Naive thymus-derived CD4-positive, alpha-beta T cell (primary cell): ENCODE measurements at regions not wholly inside any gene's neighbourhood (a gene's known extent, or its start where the extent isn't known, plus 50 kb on each side); places are given as distances from the start of the nearest gene placed in this dataset.
"Not testable (repeated sequence)": the region's sequence is repeated elsewhere in the genome, so short reads cannot be mapped to it uniquely, and the experiment has no call there.

Experiments used
- ATAC-seq: fragments of 150-1000 bp; cut with Tn5 transposase; 2 replicates; pipeline ENCODE4 v1.10.0; 2021; ENCODE audit warnings: mild to moderate bottlenecking, moderate library complexity
- CTCF ChIA-PET: fragments of 350-600 bp; sonication (Branson Sonifier 250); formaldehyde crosslinking; loops from one replicate; lab custom pipeline; 2021; ENCODE audit warnings: antibody characterized with exemption; lab: Charles Lee
- POLR2A ChIA-PET: fragments of 350-600 bp; sonication (Branson Sonifier 250); formaldehyde crosslinking; loops from one replicate; lab custom pipeline; 2021; ENCODE audit warnings: antibody characterized with exemption, inconsistent platforms; lab: Charles Lee
- DNase-seq, 9 donors: peaks; one replicate each; pipeline versions ENCODE4 v3.0.0 to v3.0.0-alpha.2; 2020 to 2022; ENCODE audit warnings: mixed read lengths in 1 of 9
- H3K27ac ChIP-seq: one replicate; pipeline ENCODE4 v1.7.0; 2013; ENCODE audit warnings: mild to moderate bottlenecking, low read depth, low read length, moderate library complexity
- H3K27me3 ChIP-seq, 2 donors: one replicate each; pipeline ENCODE4 v1.7.0; 2013; ENCODE audit warnings: low read length in 2 of 2, mild to moderate bottlenecking in 2 of 2, moderate library complexity in 2 of 2; ENCODE audit not compliant: control insufficient read depth in 2 of 2, insufficient read depth in 2 of 2
- H3K36me3 ChIP-seq, 3 experiments: 1 replicate in 2 of 3; 2 replicates in 1 of 3; pipeline ENCODE4 v1.7.0; 2013; ENCODE audit warnings: low read length in 3 of 3, mild to moderate bottlenecking in 3 of 3, moderate library complexity in 1 of 3; ENCODE audit not compliant: insufficient read depth in 3 of 3, control insufficient read depth in 2 of 3
- H3K4me1 ChIP-seq, 2 donors: one replicate each; pipeline ENCODE4 v1.7.0; 2013; ENCODE audit warnings: low read length in 2 of 2, mild to moderate bottlenecking in 2 of 2, moderate library complexity in 1 of 2; ENCODE audit not compliant: control insufficient read depth in 2 of 2, insufficient read depth in 2 of 2
- H3K4me3 ChIP-seq: 2 replicates; pipeline ENCODE4 v1.7.0; 2013; ENCODE audit warnings: mild to moderate bottlenecking, low read length
- H3K9me3 ChIP-seq, 3 experiments: 1 replicate in 2 of 3; 2 replicates in 1 of 3; pipeline ENCODE4 v1.7.0; 2013; ENCODE audit warnings: low read length in 3 of 3; ENCODE audit not compliant: control insufficient read depth in 2 of 3
- H3K27ac Mint-ChIP-seq, 9 donors: one replicate each; pipeline ENCODE4 v1.8.0; 2020 to 2022; ENCODE audit warnings: mixed read lengths in 9 of 9, mild to moderate bottlenecking in 8 of 9, moderate library complexity in 5 of 9, inconsistent platforms in 2 of 9
- H3K27me3 Mint-ChIP-seq, 5 donors: one replicate each; pipeline ENCODE4 v1.8.0; 2021 to 2022; ENCODE audit warnings: mixed read lengths in 5 of 5, mild to moderate bottlenecking in 1 of 5
- H3K36me3 Mint-ChIP-seq, 5 donors: one replicate each; pipeline ENCODE4 v1.8.0; 2020 to 2022; ENCODE audit warnings: mixed read lengths in 5 of 5, mild to moderate bottlenecking in 3 of 5, inconsistent platforms in 1 of 5
- H3K4me1 Mint-ChIP-seq, 7 donors: one replicate each; pipeline ENCODE4 v1.8.0; 2020 to 2022; ENCODE audit warnings: mixed read lengths in 7 of 7, mild to moderate bottlenecking in 3 of 7, inconsistent platforms in 1 of 7
- H3K4me3 Mint-ChIP-seq, 10 donors: one replicate each; pipeline ENCODE4 v1.8.0; 2020 to 2022; ENCODE audit warnings: mild to moderate bottlenecking in 10 of 10, mixed read lengths in 10 of 10, moderate library complexity in 6 of 10, inconsistent platforms in 2 of 10
- H3K9me3 Mint-ChIP-seq, 11 donors: one replicate each; pipeline ENCODE4 v1.8.0; 2020 to 2022; ENCODE audit warnings: mixed read lengths in 11 of 11, mild to moderate bottlenecking in 4 of 11, inconsistent platforms in 1 of 11, moderate library complexity in 1 of 11
- intact Hi-C, 2 donors: fragments of 100-400 bp; cut with micrococcal nuclease; formaldehyde crosslinking; loops; one replicate each; pipeline ENCODE4 v1.15.1; 2023

DNA sequence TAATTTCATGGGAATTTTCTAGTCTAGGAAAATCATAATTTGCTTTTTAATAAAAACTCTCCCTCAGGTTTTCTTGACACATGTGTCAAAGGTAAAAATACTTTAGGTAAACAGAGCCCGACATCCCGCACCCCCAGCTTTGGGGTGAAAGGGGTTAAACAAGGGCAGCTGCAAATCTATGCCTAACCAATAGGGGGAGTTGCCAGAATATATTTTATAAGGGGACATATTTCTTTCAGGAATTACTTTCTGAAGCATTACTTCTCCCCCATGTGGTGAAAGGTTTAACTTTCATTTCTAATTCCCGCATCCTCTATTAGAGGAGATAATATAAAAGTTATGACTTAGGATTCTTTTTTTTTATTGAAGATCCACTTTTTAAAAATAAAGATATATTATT, 53.9 kb upstream of the HEPH start:
- Histone ChIP-seq H3K4me3 (no peak overlapping the region), H3K27me3 (no peaks in the 10 kb centered on the region), H3K9me3 (no peaks in the 10 kb centered on the region), H3K36me3 (no peaks in the 10 kb centered on the region), H3K27ac (no peak overlapping the region), H3K4me1 (no peaks in the 10 kb centered on the region)
- no peak overlapping the region for H3K4me3 Mint-ChIP-seq
- DNase-seq, result peak in 6 of 9 donors; percentile 7 to 37 (median 21)
- POLR2A ChIA-PET, result interaction anchor here (0.6 kb wide), 1 partner anchor 39 kb away, joined by 3 read pairs; no protein-coding TSS in a partner anchor
- H3K27me3 Mint-ChIP-seq, result no peaks in the 10 kb centered on the region
- peaks cover 0 to 14% (median 0%) of the 10 kb centered on the region in 11 donors for H3K9me3 Mint-ChIP-seq
- no peak overlapping the region for H3K27ac Mint-ChIP-seq
- CTCF ChIA-PET, result interaction anchor here (0.7 to 1.5 kb wide), 6 partner anchors 60 to 528 kb away, joined by 3 to 7 read pairs (median 4); no protein-coding TSS in a partner anchor
- H3K36me3 Mint-ChIP-seq, result peaks cover 0 to 5% (median 0%) of the 10 kb centered on the region in 5 donors
- H3K4me1 Mint-ChIP-seq, result peaks cover 0 to 18% (median 7%) of the 10 kb centered on the region in 7 donors
- intact Hi-C loops, result loop anchor here (1.0 to 5.0 kb wide), 5 partner anchors 79 to 528 kb away; no protein-coding TSS in a partner anchor
- ATAC-seq, result peak; percentile 66

DNA sequence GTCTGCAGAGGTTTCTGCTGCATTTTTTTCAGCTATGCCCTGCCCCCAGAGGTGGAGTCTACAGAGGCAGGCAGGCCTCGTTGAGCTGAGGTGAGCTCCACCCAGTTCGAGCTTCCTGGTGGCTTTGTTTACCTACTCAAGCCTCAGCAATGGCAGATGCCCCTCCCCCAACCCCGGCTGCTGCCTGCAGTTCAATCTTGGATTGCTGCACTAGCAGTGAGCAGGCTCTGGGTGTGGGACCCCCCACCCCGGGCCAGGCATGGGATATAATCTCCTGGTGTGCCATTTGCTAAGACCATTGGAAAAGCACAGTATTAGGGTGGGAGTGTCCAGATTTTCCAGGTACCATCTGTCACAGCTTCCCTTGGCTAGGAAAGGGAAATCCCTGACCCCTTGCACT, 56.2 kb upstream of the HEPH start:
- H3K4me3 ChIP-seq, H3K27ac Mint-ChIP-seq, H3K4me1 ChIP-seq, H3K36me3 Mint-ChIP-seq, CTCF ChIA-PET, DNase-seq, POLR2A ChIA-PET, H3K27me3 Mint-ChIP-seq, intact Hi-C loops, H3K4me3 Mint-ChIP-seq, H3K27me3 ChIP-seq, H3K36me3 ChIP-seq, ATAC-seq, H3K27ac ChIP-seq, H3K9me3 ChIP-seq: not testable (repeated sequence)
- Mint-ChIP-seq H3K4me1 (peaks cover 0 to 18% (median 7%) of the 10 kb centered on the region in 7 donors), H3K9me3 (peaks cover 0 to 16% (median 1%) of the 10 kb centered on the region in 11 donors)

DNA sequence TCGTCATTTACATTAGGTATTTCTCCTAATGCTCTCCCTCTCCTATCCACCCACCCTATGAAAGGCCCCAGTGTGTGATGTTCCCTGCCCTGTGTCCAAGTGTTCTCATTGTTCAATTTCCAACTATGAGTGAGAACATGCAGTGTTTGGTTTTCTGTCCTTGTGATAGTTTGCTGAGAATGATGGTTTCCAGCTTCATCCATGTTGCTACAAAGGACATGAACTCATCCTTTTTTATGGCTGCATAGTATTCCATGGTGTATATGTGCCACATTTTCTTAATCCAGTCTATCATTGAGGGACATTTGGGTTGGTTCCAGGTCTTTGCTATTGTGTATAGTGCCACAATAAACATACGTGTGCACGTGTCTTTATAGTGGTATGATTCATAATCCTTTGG, 61.6 kb upstream of the HEPH start:
- H3K9me3 Mint-ChIP-seq, result peaks cover 0 to 17% (median 2%) of the 10 kb centered on the region in 11 donors
- H3K4me1 Mint-ChIP-seq, DNase-seq, H3K4me3 Mint-ChIP-seq, H3K4me3 ChIP-seq, H3K27me3 ChIP-seq, H3K27ac Mint-ChIP-seq, H3K36me3 Mint-ChIP-seq, intact Hi-C loops, POLR2A ChIA-PET, ATAC-seq, H3K4me1 ChIP-seq, CTCF ChIA-PET, H3K36me3 ChIP-seq, H3K27me3 Mint-ChIP-seq, H3K27ac ChIP-seq, H3K9me3 ChIP-seq: not testable (repeated sequence)

DNA sequence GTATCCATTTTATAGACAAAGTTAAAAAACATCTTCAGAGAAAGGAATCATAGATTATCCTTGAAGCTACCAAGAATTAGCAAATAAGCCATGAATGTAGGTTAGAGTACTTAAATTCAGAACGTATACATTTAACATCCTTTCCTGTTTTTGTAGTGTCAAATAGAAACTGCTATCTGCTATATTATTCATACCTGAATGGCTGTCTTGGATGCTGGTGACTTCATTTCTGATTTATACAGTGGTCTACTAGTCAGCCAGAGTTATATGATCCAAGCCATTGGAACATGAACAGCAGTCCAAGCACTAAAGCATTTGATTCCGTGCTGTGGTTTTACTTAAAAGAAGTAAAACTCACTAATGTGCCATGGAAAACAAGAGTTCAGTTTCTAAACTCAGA, 58.3 kb upstream of the VSIG4 start:
- H3K27me3 Mint-ChIP-seq, result no peaks in the 10 kb centered on the region
- no peak overlapping the region for H3K27ac Mint-ChIP-seq
- no peak overlapping the region for H3K4me3 Mint-ChIP-seq
- peaks cover 0 to 5% (median 0%) of the 10 kb centered on the region in 5 donors for H3K36me3 Mint-ChIP-seq
- CTCF ChIA-PET, result no interaction called here
- intact Hi-C loops, result no loop called here
- H3K4me1 ChIP-seq, result no peaks in the 10 kb centered on the region
- H3K27me3 ChIP-seq, result no peaks in the 10 kb centered on the region
- no peaks in the 10 kb centered on the region for H3K36me3 ChIP-seq
- POLR2A ChIA-PET, result no interaction called here
- no peaks in the 10 kb centered on the region for H3K9me3 ChIP-seq
- H3K9me3 Mint-ChIP-seq, result peaks cover 0 to 13% (median 0%) of the 10 kb centered on the region in 11 donors
- H3K4me1 Mint-ChIP-seq, result no peaks in the 10 kb centered on the region
- H3K27ac ChIP-seq, result no peak overlapping the region
- DNase-seq, result no peak
- no peak for ATAC-seq
- no peak overlapping the region for H3K4me3 ChIP-seq

GRCh38 chrX:66096987-66097386, 57.1 kb upstream of the VSIG4 start:
- H3K4me3 Mint-ChIP-seq, H3K36me3 Mint-ChIP-seq, H3K9me3 ChIP-seq, intact Hi-C loops, CTCF ChIA-PET, H3K27me3 Mint-ChIP-seq, ATAC-seq, H3K4me1 Mint-ChIP-seq, DNase-seq, H3K27me3 ChIP-seq, H3K27ac ChIP-seq, H3K4me1 ChIP-seq, H3K27ac Mint-ChIP-seq, H3K36me3 ChIP-seq, POLR2A ChIA-PET, H3K4me3 ChIP-seq: not testable (repeated sequence)
- H3K9me3 Mint-ChIP-seq, result peaks cover 0 to 11% (median 0%) of the 10 kb centered on the region in 11 donors

- H3K9me3 ChIP-seq, H3K4me3 ChIP-seq, DNase-seq, H3K4me3 Mint-ChIP-seq, ATAC-seq, H3K4me1 ChIP-seq, CTCF ChIA-PET, H3K27ac ChIP-seq, intact Hi-C loops, H3K36me3 Mint-ChIP-seq, H3K27ac Mint-ChIP-seq, H3K36me3 ChIP-seq, POLR2A ChIA-PET, H3K27me3 ChIP-seq, H3K27me3 Mint-ChIP-seq: not testable (repeated sequence)
- Mint-ChIP-seq H3K4me1 (peaks cover 0 to 12% (median 6%) of the 10 kb centered on the region in 7 donors), H3K9me3 (peaks cover 0 to 12% (median 0%) of the 10 kb centered on the region in 11 donors)
These were observed 50.1 kb upstream of the VSIG4 start for GRCh38 chrX:66090004-66090403.
